ENCODE measurements at regions not wholly inside any gene's neighbourhood (a gene's known extent, or its start where the extent isn't known, plus 50 kb on each side); places are given as distances from the start of the nearest gene placed in this dataset.

- no peak for DNase-seq (ENCODE audit: low spot score in 2 of 2)
- H3K27ac Mint-ChIP-seq, result no peak overlapping the region
Measured at GRCh38 chr2:221042926-221043325, 529.2 kb downstream of the EPHA4 start.

GRCh38 chr2:221044781-221045180 is 527.3 kb downstream of the EPHA4 start:
- Mint-ChIP-seq H3K36me3 (no peaks in the 10 kb centered on the region), H3K27ac (no peak overlapping the region), H3K4me1 (no peaks in the 10 kb centered on the region), H3K4me3 (no peak overlapping the region), H3K9me3 (no peaks in the 10 kb centered on the region)
- DNase-seq (ENCODE audit: low spot score in 2 of 2), result no peak
- ATAC-seq, result no peak

More at GRCh38 chr2:221042926-221043325, 529.2 kb downstream of the EPHA4 start:
- H3K9me3 Mint-ChIP-seq, result no peaks in the 10 kb centered on the region
- H3K36me3 Mint-ChIP-seq, result no peaks in the 10 kb centered on the region
- H3K4me1 Mint-ChIP-seq, result no peaks in the 10 kb centered on the region
- no peak overlapping the region for H3K4me3 Mint-ChIP-seq
- ATAC-seq, result no peak

GRCh38 chr2:221050020-221050795 is 521.9 kb downstream of the EPHA4 start:
- Mint-ChIP-seq H3K4me3 (no peak overlapping the region), H3K4me1 (no peaks in the 10 kb centered on the region), H3K9me3 (no peaks in the 10 kb centered on the region), H3K36me3 (no peaks in the 10 kb centered on the region), H3K27ac (no peak overlapping the region)
- ATAC-seq, result no peak
- DNase-seq (ENCODE audit: low spot score in 2 of 2), result no peak

GRCh38 chr2:221051162-221051561 is 520.9 kb downstream of the EPHA4 start:
- ATAC-seq (no peak), DNase-seq (ENCODE audit: low spot score in 2 of 2) (no peak)
- Mint-ChIP-seq H3K36me3 (no peaks in the 10 kb centered on the region), H3K9me3 (no peaks in the 10 kb centered on the region), H3K4me3 (no peak overlapping the region), H3K4me1 (no peaks in the 10 kb centered on the region), H3K27ac (no peak overlapping the region)

- Mint-ChIP-seq H3K36me3 (no peaks in the 10 kb centered on the region), H3K9me3 (no peaks in the 10 kb centered on the region), H3K27ac (no peak overlapping the region), H3K4me1 (no peaks in the 10 kb centered on the region), H3K4me3 (no peak overlapping the region)
- no peak for DNase-seq (ENCODE audit: low spot score in 2 of 2)
- ATAC-seq, result no peak
Measured at GRCh38 chr2:221060376-221060775, 511.7 kb downstream of the EPHA4 start.

- Mint-ChIP-seq H3K36me3 (no peaks in the 10 kb centered on the region), H3K27ac (no peak overlapping the region), H3K4me3 (no peak overlapping the region), H3K9me3 (no peaks in the 10 kb centered on the region), H3K4me1 (no peaks in the 10 kb centered on the region)
- ATAC-seq (no peak), DNase-seq (ENCODE audit: low spot score in 2 of 2) (no peak)
Measured at GRCh38 chr2:221063568-221063967, 508.5 kb downstream of the EPHA4 start.

GRCh38 chr2:221064058-221064854 is 507.8 kb downstream of the EPHA4 start:
- H3K4me1 Mint-ChIP-seq, result no peaks in the 10 kb centered on the region
- ATAC-seq (no peak), DNase-seq (ENCODE audit: low spot score in 2 of 2) (no peak)
- H3K4me3 Mint-ChIP-seq, result no peak overlapping the region
- no peaks in the 10 kb centered on the region for H3K36me3 Mint-ChIP-seq
- no peak overlapping the region for H3K27ac Mint-ChIP-seq
- no peaks in the 10 kb centered on the region for H3K9me3 Mint-ChIP-seq

- Mint-ChIP-seq H3K4me1 (no peaks in the 10 kb centered on the region), H3K9me3 (no peaks in the 10 kb centered on the region), H3K4me3 (no peak overlapping the region), H3K36me3 (no peaks in the 10 kb centered on the region), H3K27ac (no peak overlapping the region)
- ATAC-seq (no peak), DNase-seq (ENCODE audit: low spot score in 2 of 2) (no peak)
Measured at GRCh38 chr2:221064880-221065279, 507.2 kb downstream of the EPHA4 start.

GRCh38 chr2:221068123-221068522 is 504.0 kb downstream of the EPHA4 start:
- no peak overlapping the region for H3K27ac Mint-ChIP-seq
- H3K36me3 Mint-ChIP-seq, result no peaks in the 10 kb centered on the region
- no peaks in the 10 kb centered on the region for H3K9me3 Mint-ChIP-seq
- no peak overlapping the region for H3K4me3 Mint-ChIP-seq
- no peak for DNase-seq (ENCODE audit: low spot score in 2 of 2)
- no peak for ATAC-seq
- no peaks in the 10 kb centered on the region for H3K4me1 Mint-ChIP-seq

- Mint-ChIP-seq H3K4me3 (no peak overlapping the region), H3K9me3 (no peaks in the 10 kb centered on the region), H3K36me3 (no peaks in the 10 kb centered on the region), H3K27ac (no peak overlapping the region), H3K4me1 (no peaks in the 10 kb centered on the region)
- ATAC-seq, result no peak
- DNase-seq (ENCODE audit: low spot score in 2 of 2), result no peak
Measured at GRCh38 chr2:221070106-221070505, 502.0 kb downstream of the EPHA4 start.

GRCh38 chr2:221073326-221074049 is 498.6 kb downstream of the EPHA4 start:
- Mint-ChIP-seq H3K9me3 (no peaks in the 10 kb centered on the region), H3K4me1 (no peaks in the 10 kb centered on the region), H3K27ac (no peak overlapping the region), H3K36me3 (no peaks in the 10 kb centered on the region), H3K4me3 (no peak overlapping the region)
- DNase-seq (ENCODE audit: low spot score in 2 of 2), result no peak
- no peak for ATAC-seq

- H3K4me3 Mint-ChIP-seq, result no peak overlapping the region
- ATAC-seq (no peak), DNase-seq (ENCODE audit: low spot score in 2 of 2) (no peak)
- no peaks in the 10 kb centered on the region for H3K36me3 Mint-ChIP-seq
- H3K9me3 Mint-ChIP-seq, result no peaks in the 10 kb centered on the region
- H3K4me1 Mint-ChIP-seq, result no peaks in the 10 kb centered on the region
- no peak overlapping the region for H3K27ac Mint-ChIP-seq
Measured at GRCh38 chr2:221074238-221074637, 497.9 kb downstream of the EPHA4 start.

- ATAC-seq (no peak), DNase-seq (ENCODE audit: low spot score in 2 of 2) (no peak)
- no peak overlapping the region for H3K4me3 Mint-ChIP-seq
- H3K36me3 Mint-ChIP-seq, result no peaks in the 10 kb centered on the region
- H3K9me3 Mint-ChIP-seq, result no peaks in the 10 kb centered on the region
- no peaks in the 10 kb centered on the region for H3K4me1 Mint-ChIP-seq
- no peak overlapping the region for H3K27ac Mint-ChIP-seq
Measured at GRCh38 chr2:221075203-221075602, 496.9 kb downstream of the EPHA4 start.

GRCh38 chr2:221077251-221077650 is 494.9 kb downstream of the EPHA4 start:
- DNase-seq (ENCODE audit: low spot score in 2 of 2), result no peak
- Mint-ChIP-seq H3K27ac (no peak overlapping the region), H3K9me3 (no peaks in the 10 kb centered on the region), H3K4me1 (no peaks in the 10 kb centered on the region), H3K36me3 (no peaks in the 10 kb centered on the region), H3K4me3 (no peak overlapping the region)
- ATAC-seq, result no peak

GRCh38 chr2:221077799-221078198 is 494.3 kb downstream of the EPHA4 start:
- Mint-ChIP-seq H3K9me3 (no peaks in the 10 kb centered on the region), H3K27ac (no peak overlapping the region), H3K4me1 (no peaks in the 10 kb centered on the region), H3K36me3 (no peaks in the 10 kb centered on the region), H3K4me3 (no peak overlapping the region)
- DNase-seq (ENCODE audit: low spot score in 2 of 2) (no peak), ATAC-seq (no peak)

Measured in stimulated activated effector memory CD8-positive, alpha-beta T cell treated with anti-CD3 and anti-CD28 coated beads, Interleukin-12 subunit alpha, Interleukin-12 subunit beta, amount 100 ng/mL, for 72 hours (primary cell).